Endothelial cell of umbilical vein (primary cell): ENCODE measurements at regions not wholly inside any gene's neighbourhood (a gene's known extent, or its start where the extent isn't known, plus 50 kb on each side); places are given as distances from the start of the nearest gene placed in this dataset.

Experiments used
- CTCF ChIP-seq, 2 donors: IDR thresholded peaks; 1 replicate in 1 of 2; 2 replicates in 1 of 2; pipeline ENCODE4 v1.5.1; 2011; ENCODE audit warnings: low read length in 2 of 2, mild to moderate bottlenecking in 2 of 2, moderate library complexity in 2 of 2, control low read depth in 1 of 2, inconsistent platforms in 1 of 2, low read depth in 1 of 2; ENCODE audit not compliant: insufficient read depth in 1 of 2; ENCODE audit errors: extremely low read depth in 1 of 2
- EZH2 ChIP-seq: IDR thresholded peaks from 2 replicates; pipeline ENCODE4 v1.6.1; 2012; ENCODE audit warnings: borderline replicate concordance, low read depth, mild to moderate bottlenecking, moderate library complexity, low read length, inconsistent platforms; ENCODE audit not compliant: severe bottlenecking

DNA sequence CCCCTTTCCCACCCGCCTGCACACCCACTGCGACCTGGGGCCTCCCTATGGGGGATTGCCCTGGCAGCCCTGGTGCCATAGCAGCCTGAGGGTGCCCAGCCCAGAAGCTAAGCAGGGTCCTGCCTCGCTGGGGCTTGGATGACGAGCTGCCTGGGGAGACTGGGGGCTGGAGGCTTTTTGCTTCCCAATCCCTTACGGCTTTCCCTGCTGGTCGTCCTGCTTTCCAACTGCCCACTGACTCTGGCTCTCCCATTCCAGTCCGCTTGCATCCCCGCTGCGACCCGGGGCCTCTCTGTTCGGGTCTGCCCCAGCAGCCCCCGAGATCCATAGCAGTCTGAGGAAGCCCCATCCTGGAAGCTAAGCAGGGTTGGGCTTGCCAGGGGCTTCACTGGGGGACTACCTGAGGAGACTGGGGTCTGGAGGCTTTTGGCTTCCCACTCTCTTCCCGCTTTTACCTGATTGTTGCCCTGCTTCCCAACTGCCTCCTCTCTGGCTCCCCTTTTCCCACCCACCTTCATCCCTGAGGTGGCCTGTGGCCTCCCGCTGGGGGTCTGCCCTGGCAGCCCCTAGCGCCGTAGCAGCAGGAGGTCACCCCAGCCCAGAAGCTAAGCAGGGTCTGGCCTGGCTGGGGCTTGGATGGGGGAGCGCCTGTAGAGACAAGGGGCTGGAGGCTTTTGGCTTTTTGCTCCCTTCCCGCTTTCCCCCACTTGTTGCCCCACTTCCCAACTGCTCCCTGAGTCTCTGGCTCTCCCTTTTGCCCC is 2292.8 kb downstream of the TP53TG3F start:
- TF ChIP-seq CTCF (IDR thresholded peaks at IDR 0.05; ENCODE audit: extremely low read depth in 1 of 2, insufficient read depth in 1 of 2, low read depth in 1 of 2, low read length in 2 of 2): no peak
- TF ChIP-seq EZH2: no peak
